IPS DF 19.7 (cell line): ENCODE measurements at regions not wholly inside any gene's neighbourhood (a gene's known extent, or its start where the extent isn't known, plus 50 kb on each side); places are given as distances from the start of the nearest gene placed in this dataset.

Source experiments
- DNase-seq: peaks from one replicate; pipeline ENCODE4 v3.0.0-alpha.2; 2013; ENCODE audit warnings: low read depth, low spot score

- DNase-seq: no peak
Measured at GRCh38 chr7:84412161-84412969, 217.8 kb upstream of the SEMA3A start.

- DNase-seq: no peak
Measured at GRCh38 chr7:84399661-84400060, 205.1 kb upstream of the SEMA3A start.

GRCh38 chr7:84394219-84394618 lies 199.6 kb upstream of the SEMA3A start:
- no peak for DNase-seq

DNA sequence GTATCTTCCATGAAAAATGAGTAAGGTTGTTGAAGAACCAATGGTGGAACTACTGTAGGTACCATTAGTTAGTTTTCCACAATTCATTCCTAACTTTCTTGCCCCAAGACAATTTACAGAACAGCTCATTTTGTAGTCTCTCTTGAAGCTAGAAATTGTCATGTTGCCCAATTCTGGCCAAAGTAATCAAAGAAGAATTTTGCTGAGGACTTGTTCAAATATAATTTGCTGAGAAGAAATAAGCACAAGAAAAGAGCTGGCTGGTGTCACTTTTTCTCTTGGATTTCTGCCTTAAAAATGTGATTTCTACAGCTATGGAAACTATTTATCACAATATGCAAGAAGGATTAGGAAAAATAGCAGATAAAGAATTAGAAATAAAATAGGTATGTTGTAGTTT lies 199.2 kb upstream of the SEMA3A start:
- no peak for DNase-seq

- no peak for DNase-seq
Measured at GRCh38 chr7:84390845-84391244, 196.3 kb upstream of the SEMA3A start.

DNA sequence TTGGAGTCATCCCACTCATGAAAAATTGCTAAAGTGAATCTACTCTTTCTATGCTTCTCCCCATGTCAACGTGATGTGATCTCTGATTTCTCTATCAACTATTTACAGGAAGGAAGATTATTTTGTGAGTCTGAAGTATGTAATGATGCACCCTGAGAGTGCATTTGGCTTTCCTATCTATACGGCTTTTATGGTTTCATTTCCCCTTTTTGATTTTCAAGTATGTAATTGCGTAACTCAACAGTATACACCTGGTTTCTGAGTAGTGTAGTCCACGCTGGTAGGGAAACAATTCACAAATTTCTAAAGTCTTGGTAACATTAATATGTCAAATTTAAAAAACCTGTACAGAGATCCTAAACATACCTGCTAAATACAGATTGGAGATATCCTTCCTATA lies 194.7 kb upstream of the SEMA3A start:
- no peak for DNase-seq

- no peak for DNase-seq
Measured at GRCh38 chr7:84387595-84387994, 193.0 kb upstream of the SEMA3A start.

- no peak for DNase-seq
Measured at GRCh38 chr7:84384417-84384816, 189.8 kb upstream of the SEMA3A start.

DNA sequence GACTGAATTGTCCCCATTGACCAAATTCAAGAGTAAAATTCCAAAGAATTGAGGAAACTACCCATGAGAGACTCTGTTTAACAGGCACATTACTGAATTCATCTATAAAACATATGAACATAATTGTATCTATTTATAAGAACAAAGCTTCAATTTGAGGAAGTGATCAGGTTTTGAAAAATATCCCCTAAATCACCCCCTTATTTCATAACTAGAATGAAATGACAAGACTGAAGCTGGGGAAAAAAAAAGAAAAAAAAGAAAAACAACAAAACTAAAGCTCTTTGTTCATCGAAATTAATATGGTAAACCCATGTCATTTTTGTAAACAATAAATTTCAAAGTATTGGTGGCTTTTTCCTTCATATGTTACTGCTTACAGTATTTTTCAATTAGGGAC lies 184.9 kb upstream of the SEMA3A start:
- no peak for DNase-seq

- DNase-seq: no peak
Measured at GRCh38 chr7:84372712-84373111, 178.1 kb upstream of the SEMA3A start.

GRCh38 chr7:84372155-84372621 lies 177.6 kb upstream of the SEMA3A start:
- no peak for DNase-seq

DNA sequence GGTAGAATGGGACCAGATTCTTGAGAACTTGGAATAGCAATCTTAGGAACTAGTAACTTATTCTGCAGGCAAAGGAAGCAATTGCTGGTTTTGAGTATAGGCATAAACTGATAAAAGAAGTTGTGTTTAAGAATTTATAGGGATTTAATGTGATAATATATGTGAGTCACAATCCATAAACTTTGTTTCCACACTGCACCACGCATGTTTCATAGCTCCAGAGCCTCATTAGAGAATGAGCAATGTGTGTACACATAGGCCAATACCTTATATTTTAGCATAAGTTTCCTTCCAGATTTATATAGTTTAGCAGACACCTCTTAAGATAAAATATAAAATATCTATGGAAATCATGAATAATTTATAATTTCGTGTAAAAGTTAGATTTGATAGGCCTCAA lies 175.5 kb upstream of the SEMA3A start:
- no peak for DNase-seq

DNA sequence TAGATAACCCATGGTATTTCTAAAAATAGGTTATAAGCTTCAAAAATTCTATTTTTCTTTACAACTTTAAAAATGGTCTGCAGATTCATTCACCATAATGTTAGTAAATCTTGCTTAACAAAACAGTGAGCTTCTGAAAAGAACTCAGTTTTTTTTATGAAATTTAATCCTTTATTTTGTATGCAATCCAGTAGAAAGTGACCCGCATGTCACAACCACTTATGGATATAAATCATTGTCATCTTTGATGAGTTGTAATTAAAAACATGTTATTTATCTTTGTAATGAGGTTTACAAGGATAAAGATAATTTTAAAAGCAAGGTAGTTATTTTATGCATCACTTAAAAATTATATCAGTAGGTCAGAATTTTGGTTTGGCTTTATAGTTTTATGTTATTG lies 173.5 kb upstream of the SEMA3A start:
- no peak for DNase-seq

DNA sequence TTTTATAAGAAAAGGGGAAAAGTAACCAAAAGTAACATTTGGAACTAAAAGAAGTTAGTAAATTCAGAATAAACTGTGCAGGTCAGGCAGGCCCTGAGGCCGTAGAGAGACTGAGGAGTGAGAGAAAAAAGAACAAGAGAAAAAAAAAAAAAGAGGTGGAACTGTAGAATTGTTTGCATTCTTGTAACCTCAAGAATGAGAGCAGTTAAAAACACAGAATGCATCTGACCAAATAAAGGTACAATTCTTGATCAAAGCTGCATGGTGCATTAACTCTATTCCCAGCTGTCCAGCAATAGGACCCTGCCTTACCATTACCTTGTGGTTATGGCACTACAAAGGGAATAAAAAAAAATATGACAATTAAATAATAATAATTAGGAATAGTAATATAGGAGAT lies 170.1 kb upstream of the SEMA3A start:
- DNase-seq: no peak

- no peak for DNase-seq
Measured at GRCh38 chr7:84363741-84364140, 169.2 kb upstream of the SEMA3A start.

- no peak for DNase-seq
Measured at GRCh38 chr7:84362828-84363227, 168.2 kb upstream of the SEMA3A start.

GRCh38 chr7:84362360-84362759 lies 167.8 kb upstream of the SEMA3A start:
- no peak for DNase-seq

DNA sequence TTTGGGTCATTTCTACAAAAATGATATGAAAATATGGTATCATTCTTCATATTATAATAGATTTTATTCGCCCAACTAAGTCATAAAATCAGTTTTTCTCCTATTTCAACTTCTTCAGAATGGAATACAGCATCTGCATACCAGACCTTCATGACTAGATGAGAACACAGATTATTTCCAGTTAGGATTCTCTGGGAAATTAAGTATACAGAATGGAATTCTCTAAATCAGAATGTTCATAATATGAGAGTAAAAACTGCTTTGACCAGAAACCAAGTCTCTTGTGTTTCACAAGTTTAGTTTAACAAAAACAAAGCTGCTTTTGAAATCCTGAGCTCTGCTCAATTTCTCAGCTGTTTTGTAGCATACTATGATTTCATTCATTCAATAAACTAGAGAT lies 160.3 kb upstream of the SEMA3A start:
- no peak for DNase-seq

- no peak for DNase-seq
Measured at GRCh38 chr7:84354030-84354429, 159.4 kb upstream of the SEMA3A start.

DNA sequence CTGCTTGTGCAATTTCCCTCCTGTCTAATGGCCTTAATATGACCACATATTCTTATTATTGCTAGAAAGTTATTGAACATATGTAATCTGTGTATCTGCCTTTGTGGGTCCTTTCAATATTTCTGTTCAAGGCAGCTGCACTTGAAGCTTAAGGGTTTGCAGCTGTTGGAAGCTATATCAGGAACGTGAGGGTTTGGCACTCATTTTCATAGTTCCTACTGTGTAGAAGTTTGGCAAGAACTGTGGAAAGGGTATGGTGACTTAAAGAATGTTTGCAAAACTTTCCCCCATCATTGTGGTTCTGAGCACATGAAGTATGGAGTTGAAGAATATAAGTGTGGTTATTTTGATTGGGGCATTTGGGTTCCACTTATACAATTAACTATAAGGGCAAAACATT lies 144.7 kb upstream of the SEMA3A start:
- no peak for DNase-seq

DNA sequence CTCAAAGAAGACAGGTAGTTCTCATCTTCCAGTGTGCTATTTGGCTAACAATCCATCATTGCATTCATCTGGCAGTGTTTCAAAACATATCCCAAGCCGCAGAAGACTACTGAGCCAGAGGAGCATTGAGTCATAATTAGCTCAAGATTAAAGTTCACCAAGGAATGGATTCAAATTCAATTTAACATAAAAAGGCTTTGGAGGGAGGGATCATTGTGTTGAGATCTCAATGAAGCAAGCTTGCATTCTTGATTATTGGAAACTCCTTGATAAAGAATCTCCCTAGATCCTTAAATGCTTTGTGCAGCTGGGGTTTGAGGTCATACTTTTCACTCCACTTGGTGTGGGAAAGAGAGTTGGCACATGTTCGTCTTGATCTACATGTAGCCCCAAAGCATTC lies 142.8 kb upstream of the SEMA3A start:
- DNase-seq: no peak

GRCh38 chr7:84336766-84337165 lies 142.2 kb upstream of the SEMA3A start:
- no peak for DNase-seq

- no peak for DNase-seq
Measured at GRCh38 chr7:84336303-84336702, 141.7 kb upstream of the SEMA3A start.

DNA sequence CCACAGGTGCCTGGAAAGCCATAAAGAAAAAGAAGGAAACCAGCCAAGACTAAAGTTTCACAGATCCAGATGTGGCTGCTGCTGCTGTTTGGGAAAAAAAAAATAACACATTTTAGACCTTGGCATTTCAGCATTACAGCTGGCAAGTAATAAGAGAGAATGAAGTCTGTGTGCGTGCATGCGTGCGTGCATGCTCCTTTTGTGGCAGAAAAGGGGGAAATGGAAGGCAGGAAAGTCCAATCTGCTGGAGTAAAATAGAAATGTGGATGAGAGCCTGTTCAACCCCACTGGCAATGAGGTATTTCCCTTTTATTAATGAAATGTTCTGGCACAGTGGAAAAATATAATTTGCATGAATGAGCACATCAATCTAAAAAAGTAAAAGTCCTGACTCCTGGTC lies 137.0 kb upstream of the SEMA3A start:
- no peak for DNase-seq
